ENCODE measurements at regions not wholly inside any gene's neighbourhood (a gene's known extent, or its start where the extent isn't known, plus 50 kb on each side); places are given as distances from the start of the nearest gene placed in this dataset.

DNA sequence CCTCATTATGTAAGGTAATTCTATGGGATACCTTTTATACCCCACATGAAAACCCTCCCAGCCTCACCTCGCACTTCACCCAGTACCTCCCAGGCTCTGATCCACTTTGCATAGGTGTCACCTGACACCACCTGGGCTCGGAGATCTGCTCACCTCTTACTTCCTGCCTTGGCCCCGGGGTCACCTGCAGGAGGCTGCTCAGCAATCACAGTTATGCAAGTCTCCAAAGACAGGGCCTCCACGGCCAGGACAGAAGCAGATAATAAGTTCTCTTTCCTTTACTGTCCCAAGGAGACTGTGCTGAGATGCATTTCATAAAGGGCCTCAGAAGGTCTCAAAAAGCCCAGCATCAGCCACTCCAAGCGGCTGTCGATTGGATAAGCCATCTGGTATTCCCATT, 112.4 kb upstream of the PPP2R2D start:
- no peak for TF ChIP-seq GATA2 (IDR thresholded peaks at IDR 0.05; ENCODE audit: low read depth, low read length)
- TF ChIP-seq GATA3 (IDR thresholded peaks at IDR 0.05; ENCODE audit: low read depth, low read length): no peak

Data from SH-SY5Y (cell line).